ENCODE measurements at regions not wholly inside any gene's neighbourhood (a gene's known extent, or its start where the extent isn't known, plus 50 kb on each side); places are given as distances from the start of the nearest gene placed in this dataset.
"Not testable (repeated sequence)": the region's sequence is repeated elsewhere in the genome, so short reads cannot be mapped to it uniquely, and the experiment has no call there.

- H3K27ac ChIP-seq (ENCODE audit: extremely low read depth, low read depth, low read length) = no peak overlapping the region
- CTCF ChIA-PET = interaction anchor here (1.0 kb wide), 1 partner anchor 11 kb away, joined by 8 read pairs; no protein-coding TSS in a partner anchor
Measured at GRCh38 chr17:77842528-77843147, 115.9 kb upstream of the TNRC6C start.

GRCh38 chr17:77843255-77843895 is 115.1 kb upstream of the TNRC6C start:
- CTCF ChIA-PET = interaction anchor here (0.6 to 1.2 kb wide), 4 partner anchors 10 to 301 kb away, joined by 3 to 8 read pairs (median 4); no protein-coding TSS in a partner anchor
- POLR2A ChIA-PET = interaction anchor here (1.1 to 3.0 kb wide), 2 partner anchors 9 to 115 kb away, joined by 3 to 13 read pairs; partner anchors contain the start of gene TNRC6C
- H3K4me3 ChIP-seq (ENCODE audit: low read depth, low read length); H3K36me3 ChIP-seq (ENCODE audit: control insufficient read depth in 2 of 2, insufficient read depth in 1 of 2, low read length in 2 of 2); H3K4me1 ChIP-seq (ENCODE audit: control insufficient read depth, insufficient read depth, low read length); H3K9me3 ChIP-seq (ENCODE audit: control insufficient read depth, insufficient read depth, low read depth, low read length); H3K27ac ChIP-seq (ENCODE audit: extremely low read depth, low read depth, low read length): not testable (repeated sequence)

More at GRCh38 chr17:77842528-77843147, 115.9 kb upstream of the TNRC6C start:
- Histone ChIP-seq H3K36me3 (ENCODE audit: control insufficient read depth in 2 of 2, insufficient read depth in 1 of 2, low read length in 2 of 2) (no peaks in the 10 kb centered on the region), H3K4me1 (ENCODE audit: control insufficient read depth, insufficient read depth, low read length) (peaks cover 4% of the 10 kb centered on the region; the same call in 1 of the 2 replicates), H3K4me3 (ENCODE audit: low read depth, low read length) (no peak overlapping the region), H3K9me3 (ENCODE audit: control insufficient read depth, insufficient read depth, low read depth, low read length) (no peaks in the 10 kb centered on the region)
- TF ChIP-seq GLI4 (tag by site-specific recombination; IDR thresholded peaks at IDR 0.05) (no peak), ZNF280D (tag by site-specific recombination; IDR thresholded peaks at IDR 0.05) (no peak), ZBTB6 (tag by site-specific recombination; IDR thresholded peaks at IDR 0.05) (no peak), ZNF114 (tag by site-specific recombination; IDR thresholded peaks at IDR 0.05) (no peak)
- POLR2A ChIA-PET = interaction anchor here (1.5 kb wide), 1 partner anchor 116 kb away, joined by 4 read pairs; the partner anchor contains the start of gene TNRC6C

- POLR2A ChIA-PET = interaction anchor here (1.1 to 3.0 kb wide), 2 partner anchors 9 to 114 kb away, joined by 3 to 13 read pairs; partner anchors contain the start of gene TNRC6C
- Histone ChIP-seq H3K27ac (ENCODE audit: extremely low read depth, low read depth, low read length) (no peak overlapping the region), H3K4me1 (ENCODE audit: control insufficient read depth, insufficient read depth, low read length) (peaks cover 4% of the 10 kb centered on the region; the same call in 1 of the 2 replicates), H3K36me3 (ENCODE audit: control insufficient read depth in 2 of 2, insufficient read depth in 1 of 2, low read length in 2 of 2) (no peaks in the 10 kb centered on the region), H3K4me3 (ENCODE audit: low read depth, low read length) (no peak overlapping the region), H3K9me3 (ENCODE audit: control insufficient read depth, insufficient read depth, low read depth, low read length) (no peaks in the 10 kb centered on the region)
- TF ChIP-seq ZNF48 (tag by site-specific recombination; IDR thresholded peaks at IDR 0.05) = no peak
- TF ChIP-seq ZNF645 (tag by site-specific recombination; IDR thresholded peaks at IDR 0.05) = no peak
- no peak for TF ChIP-seq ZNF211 (tag by site-specific recombination; IDR thresholded peaks at IDR 0.05; ENCODE audit: low read depth)
- no peak for TF ChIP-seq ZNF280D (tag by site-specific recombination; IDR thresholded peaks at IDR 0.05)
- no peak for TF ChIP-seq YY1 (tag by site-specific recombination; IDR thresholded peaks at IDR 0.05)
- no peak for TF ChIP-seq ZNF677 (tag by site-specific recombination; IDR thresholded peaks at IDR 0.05)
- TF ChIP-seq MZF1 (tag by site-specific recombination; IDR thresholded peaks at IDR 0.05; ENCODE audit: borderline replicate concordance) = no peak
- CTCF ChIA-PET = interaction anchor here (0.6 to 1.2 kb wide), 3 partner anchors 15 to 302 kb away, joined by 3 to 4 read pairs (median 3); no protein-coding TSS in a partner anchor
Measured at GRCh38 chr17:77843896-77844295, 114.6 kb upstream of the TNRC6C start.
